ENCODE measurements at regions not wholly inside any gene's neighbourhood (a gene's known extent, or its start where the extent isn't known, plus 50 kb on each side); places are given as distances from the start of the nearest gene placed in this dataset.

DNA sequence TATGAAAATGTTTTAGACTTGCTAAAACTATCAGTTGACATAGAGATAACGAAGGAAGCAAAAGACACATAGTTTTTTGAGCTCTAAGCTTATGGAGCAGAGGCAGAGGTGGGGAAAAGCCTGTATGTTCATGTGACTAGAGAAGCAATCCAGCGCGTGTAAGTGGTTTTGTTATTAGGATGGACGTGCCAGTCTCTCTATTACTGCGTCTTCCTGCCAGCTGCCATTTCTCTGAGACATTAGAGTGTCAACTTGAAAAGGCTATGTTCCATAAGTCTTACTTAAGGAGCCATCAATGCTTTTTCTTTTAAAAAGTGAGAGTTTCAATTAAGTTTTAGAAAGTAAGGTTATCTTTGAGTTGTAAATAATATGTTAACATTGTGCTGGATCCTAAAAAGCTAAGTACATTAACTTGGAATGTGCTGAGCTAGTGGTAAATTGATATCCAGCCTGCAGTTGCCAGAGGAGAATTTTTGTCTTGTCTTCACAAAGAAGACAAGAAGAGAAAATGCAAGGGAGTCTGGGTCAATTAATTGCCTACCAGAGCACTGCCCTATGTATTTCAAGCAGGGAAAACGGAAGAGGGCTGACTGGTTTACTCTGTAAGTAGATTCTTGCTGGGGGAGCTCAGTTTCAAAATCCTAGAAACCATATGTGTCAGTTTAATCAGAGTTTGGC, 161.8 kb upstream of the B3GALT2 start:
- dilution Hi-C loops (cut with MboI; ENCODE audit: extremely low pct_ligation_motif_present, low sequenced_read_pairs) = no loop called here

More for the DNA sequence above, 161.8 kb upstream of the B3GALT2 start:
- Histone ChIP-seq H3K79me2 (ENCODE audit: control insufficient read depth, insufficient read depth, low read length) (no peaks in the 10 kb centered on the region), H3K27me3 (ENCODE audit: control insufficient read depth in 2 of 2, insufficient read depth in 2 of 2, low read length in 2 of 2) (no peaks in the 10 kb centered on the region), H3K9ac (replicated peaks; ENCODE audit: extremely low read depth, insufficient read depth, low read length) (no peak overlapping the region), H2AFZ (ENCODE audit: low read depth, low read length) (no peak overlapping the region), H3K4me2 (ENCODE audit: insufficient read depth, low read length) (no peak overlapping the region), H3K9me3 (replicated peaks; ENCODE audit: control insufficient read depth, insufficient read depth, low read length) (no peaks in the 10 kb centered on the region), H3K4me1 (ENCODE audit: control insufficient read depth, extremely low read depth, insufficient read depth, low read length) (no peaks in the 10 kb centered on the region), H3K36me3 (ENCODE audit: control insufficient read depth in 2 of 2, extremely low read depth in 1 of 2, insufficient read depth in 2 of 2, low read length in 2 of 2) (no peaks in the 10 kb centered on the region), H3K27ac (ENCODE audit: insufficient read depth, low read depth, low read length) (no peak overlapping the region), H3K9me1 (replicated peaks; ENCODE audit: control insufficient read depth, extremely low read depth, insufficient read depth, low read length) (no peaks in the 10 kb centered on the region), H3K4me3 (replicated peaks in 1 of 3; ENCODE audit: insufficient read depth in 1 of 3, low read depth in 1 of 3, low read length in 3 of 3) (no peak overlapping the region), H4K20me1 (replicated peaks; ENCODE audit: control insufficient read depth, extremely low read depth, insufficient read depth, low read length) (no peaks in the 10 kb centered on the region)
- BruUV-seq (replicated peaks) = no TSS peak
- DNase-seq (ENCODE audit: low read depth, low spot score) = no peak
- TF ChIP-seq GATA2 (IDR thresholded peaks at IDR 0.05; ENCODE audit: insufficient read depth, insufficient read length, low read depth, low read length) (no peak), EZH2 (IDR thresholded peaks at IDR 0.05; ENCODE audit: borderline replicate concordance, low read depth, low read length, severe bottlenecking) (no peak), POLR2AphosphoS5 (IDR thresholded peaks at IDR 0.05; ENCODE audit: insufficient read depth, low read depth, low read length) (no peak), MYC (IDR thresholded peaks at IDR 0.05; ENCODE audit: low read depth, low read length) (no peak), FOS (IDR thresholded peaks at IDR 0.05; ENCODE audit: borderline replicate concordance, insufficient read depth, low read length) (no peak), JUN (IDR thresholded peaks at IDR 0.05; ENCODE audit: borderline replicate concordance, insufficient read depth, insufficient read length, low read depth) (no peak), POLR2A (IDR thresholded peaks at IDR 0.05; ENCODE audit: low read depth, low read length) (no peak)
- TF ChIP-seq, protein P1, sequence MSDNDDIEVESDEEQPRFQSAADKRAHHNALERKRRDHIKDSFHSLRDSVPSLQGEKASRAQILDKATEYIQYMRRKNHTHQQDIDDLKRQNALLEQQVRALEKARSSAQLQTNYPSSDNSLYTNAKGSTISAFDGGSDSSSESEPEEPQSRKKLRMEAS (IDR thresholded peaks at IDR 0.05; ENCODE audit: insufficient read depth, insufficient read length) = no peak
- TF ChIP-seq, protein P2, sequence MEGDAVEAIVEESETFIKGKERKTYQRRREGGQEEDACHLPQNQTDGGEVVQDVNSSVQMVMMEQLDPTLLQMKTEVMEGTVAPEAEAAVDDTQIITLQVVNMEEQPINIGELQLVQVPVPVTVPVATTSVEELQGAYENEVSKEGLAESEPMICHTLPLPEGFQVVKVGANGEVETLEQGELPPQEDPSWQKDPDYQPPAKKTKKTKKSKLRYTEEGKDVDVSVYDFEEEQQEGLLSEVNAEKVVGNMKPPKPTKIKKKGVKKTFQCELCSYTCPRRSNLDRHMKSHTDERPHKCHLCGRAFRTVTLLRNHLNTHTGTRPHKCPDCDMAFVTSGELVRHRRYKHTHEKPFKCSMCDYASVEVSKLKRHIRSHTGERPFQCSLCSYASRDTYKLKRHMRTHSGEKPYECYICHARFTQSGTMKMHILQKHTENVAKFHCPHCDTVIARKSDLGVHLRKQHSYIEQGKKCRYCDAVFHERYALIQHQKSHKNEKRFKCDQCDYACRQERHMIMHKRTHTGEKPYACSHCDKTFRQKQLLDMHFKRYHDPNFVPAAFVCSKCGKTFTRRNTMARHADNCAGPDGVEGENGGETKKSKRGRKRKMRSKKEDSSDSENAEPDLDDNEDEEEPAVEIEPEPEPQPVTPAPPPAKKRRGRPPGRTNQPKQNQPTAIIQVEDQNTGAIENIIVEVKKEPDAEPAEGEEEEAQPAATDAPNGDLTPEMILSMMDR (IDR thresholded peaks at IDR 0.05; ENCODE audit: extremely low read depth in 1 of 2, insufficient read depth in 1 of 2, low read depth in 1 of 2, low read length in 2 of 2) = no peak
- CTCF ChIA-PET = interaction anchor here (0.8 to 1.4 kb wide), 2 partner anchors 9 to 36 kb away, joined by 3 to 5 read pairs; no protein-coding TSS in a partner anchor
- intact Hi-C loops (cut with micrococcal nuclease) = no loop called here
- POLR2A ChIA-PET = no interaction called here
- FAIRE-seq = no peak
